HepG2 (cell line): ENCODE measurements at regions not wholly inside any gene's neighbourhood (a gene's known extent, or its start where the extent isn't known, plus 50 kb on each side); places are given as distances from the start of the nearest gene placed in this dataset.

Experiments
- ATF3 ChIP-seq: sonication (generic); formaldehyde crosslinking; IDR thresholded peaks from 2 replicates; pipeline ENCODE4 v1.4.0; 2020; ENCODE audit warnings: missing genetic modification reagents
- E2F2 ChIP-seq: sonication (generic); formaldehyde crosslinking; IDR thresholded peaks from 2 replicates; pipeline ENCODE4 v1.4.0; 2020; ENCODE audit warnings: missing genetic modification reagents, borderline replicate concordance
- KDM2A ChIP-seq: sonication (generic); formaldehyde crosslinking; IDR thresholded peaks from 2 replicates; pipeline ENCODE4 v1.4.0; 2020; ENCODE audit warnings: low read depth, missing genetic modification reagents, borderline replicate concordance
- NRL ChIP-seq: sonication (generic); formaldehyde crosslinking; IDR thresholded peaks from 2 replicates; pipeline ENCODE4 v1.5.0; 2020; ENCODE audit warnings: missing genetic modification reagents, mild to moderate bottlenecking, moderate library complexity, borderline replicate concordance
- PATZ1 ChIP-seq: sonication (generic); formaldehyde crosslinking; IDR thresholded peaks from 2 replicates; pipeline ENCODE4 v1.4.0; 2020; ENCODE audit warnings: missing genetic modification reagents
- PCBP2 ChIP-seq: fragments of 200-400 bp; formaldehyde crosslinking; optimal IDR thresholded peaks from 2 replicates; pipeline ENCODE3; 2018; ENCODE audit warnings: low read length, low read depth; ENCODE audit not compliant: poor library complexity, severe bottlenecking
- PHF5A ChIP-seq: IDR thresholded peaks from one replicate; pipeline ENCODE4 v1.6.1; 2018; ENCODE audit warnings: low read depth, missing genetic modification reagents; ENCODE audit not compliant: unreplicated experiment
- RFX5 ChIP-seq: IDR thresholded peaks from 2 replicates; pipeline ENCODE4 v1.6.1; 2011; ENCODE audit warnings: low read depth, low read length, improper control_type of control experiment
- SMARCC2 ChIP-seq: fragments of 450-650 bp; IDR thresholded peaks from 2 replicates; pipeline ENCODE4 v1.6.1; 2017; ENCODE audit warnings: antibody characterized with exemption, mild to moderate bottlenecking
- SNAPC2 ChIP-seq: sonication (generic); formaldehyde crosslinking; IDR thresholded peaks from 2 replicates; pipeline ENCODE4 v1.8.1; 2022; ENCODE audit warnings: mild to moderate bottlenecking, missing genetic modification reagents
- TBX2 ChIP-seq: sonication (generic); formaldehyde crosslinking; IDR thresholded peaks from 2 replicates; pipeline ENCODE4 v1.5.0; 2020; ENCODE audit warnings: missing genetic modification reagents, mild to moderate bottlenecking, borderline replicate concordance
- TRIM22 ChIP-seq: fragments of 450-650 bp; IDR thresholded peaks from 2 replicates; pipeline ENCODE4 v1.6.1; 2017
- ZBTB7A ChIP-seq: sonication (generic); formaldehyde crosslinking; IDR thresholded peaks from 2 replicates; pipeline ENCODE4 v1.8.0; 2022; ENCODE audit warnings: mild to moderate bottlenecking, missing genetic modification reagents
- ZNF124 ChIP-seq: sonication (generic); formaldehyde crosslinking; IDR thresholded peaks from 2 replicates; pipeline ENCODE4 v1.4.0; 2020; ENCODE audit warnings: missing genetic modification reagents
- ZNF329 ChIP-seq: sonication (generic); formaldehyde crosslinking; IDR thresholded peaks from 2 replicates; pipeline ENCODE4 v1.9.0; 2021; ENCODE audit warnings: low read depth, mild to moderate bottlenecking, missing genetic modification reagents
- ZNF660 ChIP-seq: sonication (generic); formaldehyde crosslinking; IDR thresholded peaks from 2 replicates; pipeline ENCODE4 v1.5.1; 2020; ENCODE audit warnings: mild to moderate bottlenecking, low read depth, missing genetic modification reagents, borderline replicate concordance
- ZXDC ChIP-seq: sonication (generic); formaldehyde crosslinking; IDR thresholded peaks from 2 replicates; pipeline ENCODE4 v1.5.0; 2020; ENCODE audit warnings: mild to moderate bottlenecking, missing genetic modification reagents
- TF ChIP-seq, protein P1 (sequence below): sonication (generic); IDR thresholded peaks from 2 replicates; pipeline ENCODE4 v1.6.1; 2016; ENCODE audit warnings: low read depth, borderline replicate concordance
- TF ChIP-seq, protein P2 (sequence below): sonication (generic); formaldehyde crosslinking; IDR thresholded peaks from 2 replicates; pipeline ENCODE4 v1.5.1; 2020; ENCODE audit warnings: missing genetic modification reagents, mild to moderate bottlenecking, borderline replicate concordance

GRCh38 chr15:53034767-53035245, 244.7 kb upstream of the ONECUT1 start (continued):
- TF ChIP-seq PHF5A (CRISPR knock-in tag) (no peak), ZBTB7A (CRISPR knock-in tag) (no peak; the same call in 1 of the 2 replicates), PCBP2 (no peak), TBX2 (peak; percentile 45; the same call in 1 of the 2 replicates), NRL (CRISPR knock-in tag) (no peak), KDM2A (CRISPR knock-in tag) (peak; percentile 38; the same call in 1 of the 2 replicates), E2F2 (CRISPR knock-in tag) (no peak), PATZ1 (CRISPR knock-in tag) (peak; percentile 94), ZNF329 (CRISPR knock-in tag) (no peak), RFX5 (no peak), ZXDC (CRISPR knock-in tag) (no peak), ZNF124 (no peak; the same call in 1 of the 2 replicates), ZNF660 (CRISPR knock-in tag) (no peak), SMARCC2 (no peak), ATF3 (CRISPR knock-in tag) (no peak), TRIM22 (no peak), SNAPC2 (no peak)
- TF ChIP-seq, protein P1, sequence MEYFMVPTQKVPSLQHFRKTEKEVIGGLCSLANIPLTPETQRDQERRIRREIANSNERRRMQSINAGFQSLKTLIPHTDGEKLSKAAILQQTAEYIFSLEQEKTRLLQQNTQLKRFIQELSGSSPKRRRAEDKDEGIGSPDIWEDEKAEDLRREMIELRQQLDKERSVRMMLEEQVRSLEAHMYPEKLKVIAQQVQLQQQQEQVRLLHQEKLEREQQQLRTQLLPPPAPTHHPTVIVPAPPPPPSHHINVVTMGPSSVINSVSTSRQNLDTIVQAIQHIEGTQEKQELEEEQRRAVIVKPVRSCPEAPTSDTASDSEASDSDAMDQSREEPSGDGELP: peak; percentile 68; the same call in 1 of the 2 replicates
- TF ChIP-seq, protein P2, sequence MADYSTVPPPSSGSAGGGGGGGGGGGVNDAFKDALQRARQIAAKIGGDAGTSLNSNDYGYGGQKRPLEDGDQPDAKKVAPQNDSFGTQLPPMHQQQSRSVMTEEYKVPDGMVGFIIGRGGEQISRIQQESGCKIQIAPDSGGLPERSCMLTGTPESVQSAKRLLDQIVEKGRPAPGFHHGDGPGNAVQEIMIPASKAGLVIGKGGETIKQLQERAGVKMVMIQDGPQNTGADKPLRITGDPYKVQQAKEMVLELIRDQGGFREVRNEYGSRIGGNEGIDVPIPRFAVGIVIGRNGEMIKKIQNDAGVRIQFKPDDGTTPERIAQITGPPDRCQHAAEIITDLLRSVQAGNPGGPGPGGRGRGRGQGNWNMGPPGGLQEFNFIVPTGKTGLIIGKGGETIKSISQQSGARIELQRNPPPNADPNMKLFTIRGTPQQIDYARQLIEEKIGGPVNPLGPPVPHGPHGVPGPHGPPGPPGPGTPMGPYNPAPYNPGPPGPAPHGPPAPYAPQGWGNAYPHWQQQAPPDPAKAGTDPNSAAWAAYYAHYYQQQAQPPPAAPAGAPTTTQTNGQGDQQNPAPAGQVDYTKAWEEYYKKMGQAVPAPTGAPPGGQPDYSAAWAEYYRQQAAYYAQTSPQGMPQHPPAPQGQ (CRISPR knock-in tag): no peak
